Epithelial cell of esophagus (primary cell): ENCODE measurements at regions not wholly inside any gene's neighbourhood (a gene's known extent, or its start where the extent isn't known, plus 50 kb on each side); places are given as distances from the start of the nearest gene placed in this dataset.

Source experiments
- DNase-seq: peaks from one replicate; pipeline ENCODE4 v3.0.0; 2010; ENCODE audit warnings: low read depth
- H3K4me3 ChIP-seq: 2 replicates; pipeline ENCODE4 v1.5.1; 2011; ENCODE audit warnings: mild to moderate bottlenecking, low read length, control low read depth
- CTCF ChIP-seq: IDR thresholded peaks from 2 replicates; pipeline ENCODE4 v1.5.1; 2011; ENCODE audit warnings: low read depth, mild to moderate bottlenecking, low read length, control low read depth, inconsistent platforms; ENCODE audit not compliant: insufficient read depth; ENCODE audit errors: missing control alignments

- no peak for TF ChIP-seq CTCF
- no peak for DNase-seq
- H3K4me3 ChIP-seq: no peak overlapping the region
These were observed 675.9 kb upstream of the ZNF608 start for GRCh38 chr5:125422342-125422741.

DNA sequence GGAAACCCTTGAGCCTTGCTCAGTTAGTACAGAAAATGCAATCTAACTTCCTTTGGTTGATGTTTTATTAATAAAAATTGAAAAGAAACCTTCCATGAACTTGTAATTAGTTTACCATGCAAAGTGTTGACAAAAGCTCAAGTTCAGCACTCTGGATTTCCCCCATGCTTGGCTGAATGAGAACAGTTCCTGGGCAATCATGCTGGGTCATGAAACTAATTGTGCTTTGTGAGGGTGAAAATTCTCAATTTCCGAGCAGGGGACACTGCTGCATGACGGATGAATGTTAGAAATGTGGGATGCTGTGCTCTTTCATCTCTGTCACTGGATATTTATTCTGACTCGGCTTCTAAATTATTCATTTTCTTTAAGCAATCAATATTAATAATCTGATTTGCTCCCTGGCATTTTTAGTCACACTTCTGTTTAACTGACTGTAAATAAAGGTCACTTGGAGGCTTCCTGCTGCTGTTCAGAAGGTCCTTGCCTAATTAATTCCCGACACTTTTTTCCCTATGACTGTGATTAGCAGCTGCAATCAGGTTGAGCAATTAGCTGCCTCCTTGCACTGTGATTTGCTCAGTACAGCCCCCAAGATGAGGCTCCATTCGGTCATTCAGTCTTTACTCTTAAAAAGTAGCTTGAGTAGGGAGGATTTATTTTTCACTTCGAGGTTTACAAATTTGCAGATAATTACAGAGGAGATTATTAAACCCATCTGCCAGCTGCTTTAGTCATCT, 678.1 kb upstream of the ZNF608 start:
- TF ChIP-seq CTCF: no peak
- DNase-seq: peak; percentile 7
- no peak overlapping the region for H3K4me3 ChIP-seq

DNA sequence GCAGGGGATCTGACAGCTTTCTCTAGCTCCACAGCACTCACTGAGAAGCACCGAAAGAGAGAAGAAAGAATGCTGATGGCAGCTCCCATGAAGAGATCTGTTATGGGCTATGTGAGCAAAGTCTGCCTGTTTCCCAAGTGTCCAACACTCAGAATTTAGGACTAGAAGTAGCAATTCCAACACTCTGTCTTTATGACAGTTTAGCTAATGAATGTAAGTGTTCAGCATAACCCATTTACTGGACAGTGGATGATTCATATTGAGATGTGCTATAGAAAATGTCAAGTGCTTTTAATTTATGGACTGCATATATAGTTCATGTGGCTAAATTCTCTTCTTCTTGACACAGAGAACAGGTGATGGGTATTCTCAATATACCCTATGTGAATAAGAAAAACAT, 683.1 kb upstream of the ZNF608 start:
- no peak for DNase-seq
- no peak overlapping the region for H3K4me3 ChIP-seq
- TF ChIP-seq CTCF: no peak

DNA sequence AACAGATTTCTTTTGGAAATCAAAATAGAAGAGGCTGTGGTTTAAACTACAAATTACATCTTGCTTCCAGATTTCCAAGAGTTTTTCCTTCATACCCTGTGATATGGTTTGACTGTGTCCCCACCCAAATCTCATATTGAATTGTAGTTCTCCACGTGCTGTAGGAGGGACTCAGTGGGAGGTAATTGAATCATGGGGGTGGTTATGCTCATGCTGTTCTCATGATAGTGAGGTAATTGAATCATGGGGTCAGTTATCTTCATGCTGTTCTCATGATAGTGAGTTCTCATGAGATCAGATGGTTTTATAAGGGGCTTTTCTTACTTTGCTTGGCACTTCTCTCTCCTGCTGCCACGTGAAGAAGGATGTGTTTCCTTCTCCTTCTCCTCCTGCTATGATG, 687.0 kb upstream of the ZNF608 start:
- no peak for TF ChIP-seq CTCF
- H3K4me3 ChIP-seq: no peak overlapping the region
- no peak for DNase-seq

- no peak for DNase-seq
- TF ChIP-seq CTCF: no peak
- no peak overlapping the region for H3K4me3 ChIP-seq
These were observed 692.8 kb upstream of the ZNF608 start for GRCh38 chr5:125439243-125439642.

DNA sequence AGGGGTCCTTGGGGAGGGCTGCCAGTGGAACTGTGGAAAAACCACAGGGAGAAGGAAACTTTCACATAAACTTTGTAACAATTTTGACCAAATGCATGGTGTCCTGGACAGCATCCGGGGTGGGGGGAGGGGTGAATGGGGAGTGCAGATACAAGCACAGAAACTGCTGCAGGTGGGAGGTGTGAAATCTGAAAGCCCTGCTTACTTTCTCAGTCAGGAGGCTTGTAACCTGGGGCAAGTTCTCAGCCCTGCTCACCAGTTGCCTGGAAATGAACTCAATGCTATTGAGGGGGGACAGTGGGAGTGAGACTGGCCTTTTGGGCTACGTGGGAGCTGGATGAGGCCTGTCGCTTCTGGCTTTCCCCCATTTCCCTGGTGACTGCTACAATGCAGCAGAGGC, 694.5 kb upstream of the ZNF608 start:
- no peak for DNase-seq
- TF ChIP-seq CTCF: no peak
- no peak overlapping the region for H3K4me3 ChIP-seq

DNA sequence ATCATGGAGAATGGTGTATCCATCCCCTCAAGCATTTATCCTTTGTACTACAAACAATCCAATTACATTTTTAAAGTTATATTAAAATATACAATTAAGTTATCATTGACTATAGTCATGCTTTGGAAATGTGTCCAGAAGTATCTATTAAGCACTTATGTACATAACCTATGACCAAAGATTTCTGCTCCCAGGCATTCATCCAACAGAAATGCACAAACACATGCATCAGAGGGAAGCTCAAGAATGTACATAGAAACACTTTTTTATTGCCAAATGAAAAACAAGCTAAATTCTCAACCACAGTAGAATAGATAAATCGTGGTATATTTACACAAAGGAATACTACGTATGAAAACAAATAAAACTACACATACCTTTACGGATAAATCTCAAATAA, 700.5 kb upstream of the ZNF608 start:
- no peak overlapping the region for H3K4me3 ChIP-seq
- peak; percentile 29 for DNase-seq
- TF ChIP-seq CTCF: no peak
